ELR (cell line): ENCODE measurements at regions not wholly inside any gene's neighbourhood (a gene's known extent, or its start where the extent isn't known, plus 50 kb on each side); places are given as distances from the start of the nearest gene placed in this dataset.
"Not testable (repeated sequence)": the region's sequence is repeated elsewhere in the genome, so short reads cannot be mapped to it uniquely, and the experiment has no call there.

Source experiments
- DNase-seq: peaks from one replicate; pipeline ENCODE4 v3.0.0-alpha.2; 2015; ENCODE audit warnings: low read depth

DNA sequence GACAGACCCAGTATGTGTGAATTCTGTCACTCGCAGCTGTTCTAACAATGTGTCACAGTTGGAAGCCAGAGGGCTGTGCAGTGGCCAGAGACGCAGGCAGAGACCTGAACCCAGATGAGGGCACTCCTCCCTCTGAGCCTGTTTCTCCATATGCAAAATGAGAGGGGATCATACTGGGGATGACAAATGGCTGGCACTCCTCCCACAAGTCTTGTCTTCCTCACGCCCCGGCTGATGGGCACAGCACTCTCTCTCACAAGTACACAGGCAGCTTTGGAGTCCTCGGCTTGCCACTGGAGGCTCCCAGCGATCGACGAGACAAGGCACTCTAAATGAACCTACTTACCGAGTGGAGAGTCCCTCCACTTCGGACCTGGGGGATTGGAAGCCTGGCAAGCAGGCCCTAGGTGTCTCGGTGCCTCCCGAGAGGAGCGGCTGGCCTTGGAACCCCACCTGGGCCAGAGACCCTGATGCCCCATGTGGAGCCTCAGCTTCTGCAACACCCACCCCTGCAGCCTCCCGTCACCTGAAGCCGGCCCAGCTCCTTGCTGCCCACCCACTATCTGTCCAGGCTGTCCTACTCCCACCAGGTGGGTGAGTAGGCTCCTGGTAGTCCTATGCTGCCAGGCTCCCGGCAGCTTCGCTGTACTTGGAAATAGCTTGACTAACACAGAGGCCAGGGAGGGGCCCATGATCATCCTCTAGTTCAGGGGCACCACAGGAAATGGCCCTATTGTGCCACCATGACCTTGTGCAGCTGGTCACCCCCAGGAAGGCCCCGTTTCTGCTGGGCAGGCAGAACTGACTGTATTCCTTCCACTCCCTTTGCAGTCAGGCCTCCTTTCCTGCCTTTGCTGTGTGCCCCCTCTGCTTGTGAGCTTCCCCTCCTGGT lies 65.0 kb upstream of the IQSEC1 start:
- no peak for DNase-seq

DNA sequence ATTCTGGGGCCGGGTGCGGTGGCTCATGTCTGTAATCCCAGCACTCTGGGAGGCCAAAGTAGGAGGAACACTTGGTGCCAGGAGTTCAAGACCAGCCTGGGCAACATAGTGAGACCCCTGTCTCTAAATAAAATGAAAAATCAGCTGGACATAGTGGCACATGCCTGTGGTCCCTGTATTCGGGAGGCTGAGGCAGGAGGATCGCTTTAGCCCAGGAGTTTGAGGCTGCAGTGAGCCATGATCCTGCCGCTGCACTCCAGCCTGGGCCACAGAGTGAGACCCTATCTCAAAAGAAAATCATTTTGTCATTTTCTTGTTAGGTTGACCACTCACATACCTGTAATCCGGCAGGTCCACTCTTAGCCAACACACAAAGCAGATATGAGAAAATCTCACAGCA lies 63.6 kb upstream of the IQSEC1 start:
- not testable (repeated sequence) for DNase-seq

GRCh38 chr3:13136426-13136825 lies 63.2 kb upstream of the IQSEC1 start:
- DNase-seq, result no peak

DNA sequence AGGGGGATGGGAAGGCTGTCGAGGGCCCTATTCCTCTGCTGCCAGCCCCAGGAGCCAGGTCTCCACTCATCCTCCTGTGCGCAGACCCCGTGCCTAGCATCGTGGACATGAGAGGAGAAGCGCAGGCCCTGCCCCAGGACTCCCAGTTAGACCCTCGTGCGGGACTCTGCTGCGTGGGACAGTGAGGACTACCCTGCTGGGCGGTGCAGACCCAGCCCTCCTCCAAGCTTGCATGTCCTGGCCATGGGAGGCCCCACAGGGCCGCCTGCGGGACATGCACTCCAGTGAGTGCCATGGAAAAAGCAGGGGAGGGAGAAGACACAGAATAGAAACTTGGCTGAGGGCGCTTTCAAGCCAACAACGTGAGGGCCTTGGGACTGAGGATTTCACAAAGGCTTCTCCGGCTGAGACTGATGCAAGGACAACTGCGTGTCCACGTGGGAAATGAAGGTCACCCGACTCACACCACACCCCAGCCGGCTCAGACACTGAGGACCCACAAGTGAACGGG lies 62.6 kb upstream of the IQSEC1 start:
- DNase-seq, result no peak

- DNase-seq, result no peak
Measured at GRCh38 chr3:13135251-13135810, 62.1 kb upstream of the IQSEC1 start.

DNA sequence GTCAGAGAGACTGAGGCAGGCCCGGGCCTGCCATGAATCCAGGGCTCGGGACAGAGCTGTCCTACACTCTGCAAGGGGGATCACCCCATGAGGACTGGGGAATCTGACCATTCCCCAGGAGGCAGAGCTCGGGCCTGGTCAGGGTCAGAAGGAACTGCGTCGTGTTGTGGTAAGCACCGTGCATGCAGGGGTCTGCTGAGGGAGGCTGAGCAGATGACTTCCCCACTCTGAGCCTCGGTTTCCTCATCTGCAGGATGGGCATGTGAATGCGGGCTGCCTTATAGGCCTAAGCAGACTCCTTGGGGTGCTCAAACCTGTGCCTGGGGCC lies 61.6 kb upstream of the IQSEC1 start:
- DNase-seq, result no peak

- DNase-seq, result no peak
Measured at GRCh38 chr3:13134166-13134878, 61.1 kb upstream of the IQSEC1 start.

DNA sequence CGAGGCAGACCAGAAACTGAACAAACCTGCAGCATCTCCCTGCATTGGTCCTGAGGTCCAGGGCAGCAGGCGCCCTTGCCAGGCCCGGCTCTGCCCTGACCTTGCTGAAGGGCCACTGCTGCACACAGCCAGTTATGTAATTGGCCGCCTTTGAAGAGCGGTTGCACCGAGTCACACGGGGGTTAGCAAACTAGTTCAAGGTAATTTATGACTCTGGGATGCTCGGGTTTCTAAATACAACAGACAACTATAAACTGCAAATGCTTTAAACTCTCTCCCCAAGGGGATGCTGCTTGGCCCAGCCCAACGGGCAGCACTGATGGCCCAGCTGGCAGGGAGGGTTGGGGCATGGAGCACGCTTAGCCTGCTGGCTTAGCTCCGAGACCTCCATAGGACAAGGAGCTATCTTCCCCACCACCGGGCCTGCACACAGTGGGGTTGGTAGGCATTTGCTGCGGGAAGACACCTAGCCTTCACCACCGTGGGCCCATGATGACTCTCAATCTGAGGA lies 60.3 kb upstream of the IQSEC1 start:
- no peak for DNase-seq

DNA sequence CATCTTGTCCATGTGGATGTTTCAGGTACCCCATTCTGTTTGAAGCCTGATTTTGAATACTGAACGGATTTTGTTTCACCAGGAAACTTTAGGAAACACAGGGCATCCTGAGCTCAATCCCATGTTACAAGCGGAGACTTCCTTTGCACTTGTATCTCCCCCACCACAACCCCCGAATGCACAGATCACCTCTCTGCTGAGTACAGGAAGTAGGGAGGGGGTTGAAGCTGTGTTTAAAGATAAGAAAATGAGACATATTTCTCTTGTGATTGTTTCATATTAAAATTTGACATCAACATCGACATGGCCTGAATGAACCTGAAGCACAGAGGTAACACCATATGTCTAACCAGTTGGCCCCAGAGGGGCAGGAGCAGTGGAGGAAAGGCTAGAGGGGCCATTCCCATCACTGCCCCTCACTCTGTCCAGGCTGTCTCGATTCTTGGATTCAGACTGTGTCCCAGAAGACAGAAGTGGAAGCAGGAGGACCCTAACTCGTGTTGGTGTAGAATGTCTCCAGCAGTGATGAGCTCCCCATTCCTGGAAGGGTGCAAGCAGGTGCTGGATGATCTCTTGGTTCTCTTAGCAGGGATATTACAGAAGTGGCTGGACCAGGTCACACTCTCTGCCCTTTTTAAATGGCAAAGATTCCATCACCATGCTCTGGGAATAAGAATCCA lies 59.6 kb upstream of the IQSEC1 start:
- no peak for DNase-seq

GRCh38 chr3:13132281-13132680 lies 59.1 kb upstream of the IQSEC1 start:
- no peak for DNase-seq

- no peak for DNase-seq
Measured at GRCh38 chr3:13130464-13131193, 57.4 kb upstream of the IQSEC1 start.

DNA sequence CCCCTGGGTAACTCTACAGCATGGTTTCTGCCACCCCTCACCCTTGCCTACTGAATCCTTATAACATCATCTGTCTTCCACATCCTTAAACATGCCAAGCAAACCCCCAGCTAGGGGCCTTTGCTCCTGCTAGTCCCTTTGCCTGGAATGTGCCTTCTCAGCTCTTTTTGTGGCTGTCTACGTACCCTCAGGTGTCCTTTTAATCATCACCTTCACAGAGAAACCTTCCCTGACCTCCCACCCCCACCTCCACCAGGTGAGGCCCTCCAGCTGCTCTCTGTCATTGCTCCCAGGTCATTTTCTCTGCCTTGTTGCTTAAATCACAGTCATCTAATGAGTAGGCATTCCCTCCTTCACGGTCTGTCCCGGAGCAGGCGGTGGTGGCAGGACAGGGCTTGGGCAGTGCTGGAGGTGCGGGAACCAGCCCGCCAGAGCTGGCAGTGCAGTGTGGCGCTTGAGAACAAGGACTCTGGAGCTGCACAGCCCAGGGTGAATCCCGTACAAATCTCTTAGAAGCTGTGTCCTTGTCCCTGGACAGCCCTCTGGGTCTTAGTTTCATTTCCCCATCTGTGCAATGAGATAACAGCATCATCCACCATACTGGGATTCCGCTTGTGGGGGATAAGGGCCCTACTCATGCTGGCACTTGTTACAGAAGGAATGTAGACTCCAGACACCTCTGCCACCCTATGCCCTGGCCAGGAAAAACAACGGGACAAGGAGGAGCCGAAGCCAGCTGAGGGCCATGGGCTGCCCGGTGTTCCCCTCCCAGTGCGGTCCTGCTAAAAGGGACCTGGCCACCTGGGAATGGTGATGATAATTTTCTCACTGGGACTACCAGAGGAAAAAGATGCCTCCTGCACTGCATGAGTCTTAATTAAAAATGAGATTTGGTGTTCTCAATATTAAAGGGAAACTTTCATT lies 52.1 kb upstream of the IQSEC1 start:
- DNase-seq, result no peak

GRCh38 chr3:13124631-13125030 lies 51.4 kb upstream of the IQSEC1 start:
- no peak for DNase-seq

- DNase-seq, result no peak
Measured at GRCh38 chr3:13123765-13124164, 50.5 kb upstream of the IQSEC1 start.

DNA sequence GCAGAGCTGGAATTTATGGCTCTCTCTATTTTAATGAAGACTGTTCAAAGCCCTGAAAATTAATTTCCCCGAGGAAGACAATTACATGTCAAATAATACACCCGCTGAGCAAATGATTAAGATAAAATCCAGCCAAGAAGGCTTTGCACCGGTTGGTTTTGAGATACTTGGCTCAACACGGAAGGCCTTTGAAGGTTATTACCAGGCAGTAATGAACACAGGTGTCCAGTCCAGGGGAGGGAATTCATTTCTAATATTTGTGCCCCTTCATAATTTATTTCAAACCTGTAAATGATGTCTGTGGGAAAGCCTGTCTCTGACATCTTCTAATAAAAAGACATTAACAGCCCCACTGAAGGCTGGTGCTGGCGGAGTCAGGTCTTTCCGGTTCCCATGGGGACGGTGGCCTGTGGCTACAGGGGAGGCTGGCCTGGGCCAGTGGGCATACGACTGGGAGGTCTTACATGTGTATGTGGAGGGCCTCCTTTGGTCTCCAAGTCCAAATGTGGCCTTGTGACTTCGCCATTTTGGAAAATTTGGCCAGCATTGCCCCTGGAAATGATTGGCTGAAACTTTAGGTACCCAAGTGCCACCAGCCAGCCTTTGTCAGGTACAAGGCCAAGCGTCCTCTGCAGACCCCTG lies 49.9 kb upstream of the IQSEC1 start:
- no peak for DNase-seq
